HCT116 (cell line): ENCODE measurements at regions not wholly inside any gene's neighbourhood (a gene's known extent, or its start where the extent isn't known, plus 50 kb on each side); places are given as distances from the start of the nearest gene placed in this dataset.
"Not testable (repeated sequence)": the region's sequence is repeated elsewhere in the genome, so short reads cannot be mapped to it uniquely, and the experiment has no call there.

Experiments
- ATAC-seq: fragments of 200-7000 bp; cut with Tn5 transposase; 2 replicates; pipeline ENCODE4 v1.9.1; 2020; ENCODE audit warnings: mild to moderate bottlenecking, moderate library complexity
- BruUV-seq: library from RNA; stranded (reverse); fragments of 400-500 nt; replicated peaks from 2 replicates; lab custom pipeline; 2021; lab: Mats Ljungman, UMichigan
- CTCF ChIA-PET: fragments of 300-600 bp; sonication (Branson Sonifier 250); formaldehyde crosslinking; loops from one replicate; lab custom pipeline; 2021; ENCODE audit warnings: antibody characterized with exemption; lab: Charles Lee
- POLR2A ChIA-PET: fragments of 300-600, 350-600 bp; sonication (Branson Sonifier 250); formaldehyde crosslinking; loops from one replicate; lab custom pipeline; 2021; ENCODE audit warnings: antibody characterized with exemption; lab: Charles Lee
- RAD21 ChIA-PET, 2 experiments: fragments of 300-600 bp; sonication (Branson Sonifier 250); formaldehyde crosslinking; loops; one replicate each; lab custom pipeline; 2023; ENCODE audit warnings: low total read pairs in 2 of 2; ENCODE audit not compliant: uncharacterized antibody in 2 of 2, unreplicated experiment in 2 of 2, low non-redundant PET in 1 of 2; lab: Charles Lee
- DNase-seq: peaks from one replicate; pipeline ENCODE4 v3.0.0-alpha.2; 2010; ENCODE audit warnings: low read depth, low spot score
- H2AFZ ChIP-seq: fragments of 200-600 bp; shearing (Covaris generic), sonication (generic); 2 replicates; pipeline ENCODE4 v1.6.1; 2017; ENCODE audit warnings: low read depth, mixed run types, mixed read lengths, antibody characterized with exemption, low read length; ENCODE audit not compliant: poor library complexity, severe bottlenecking
- H3K27ac ChIP-seq: 2 replicates; pipeline ENCODE4 v1.5.1; 2012; ENCODE audit warnings: low read depth, low read length
- H3K27me3 ChIP-seq: fragments of 200-600 bp; sonication (generic); 2 replicates; pipeline ENCODE4 v1.6.1; 2016; ENCODE audit warnings: mixed run types, low read length, mixed read lengths; ENCODE audit not compliant: insufficient read depth
- H3K36me3 ChIP-seq, 2 experiments: fragments of 200-500 bp in 1 of 2; fragments of 200-600 bp in 1 of 2; sonication (Bioruptor generic) in 1 of 2; sonication (generic) in 1 of 2; 2 replicates each; pipeline versions ENCODE4 v1.5.1 to v1.6.1; 2014 to 2016; ENCODE audit warnings: low read length in 2 of 2, inconsistent platforms in 1 of 2, mixed read lengths in 1 of 2, mixed run types in 1 of 2; ENCODE audit not compliant: insufficient read depth in 2 of 2, control insufficient read depth in 1 of 2
- H3K4me1 ChIP-seq, 2 experiments: fragments of 200-600 bp in 1 of 2; sonication (generic) in 1 of 2; 2 replicates each; pipeline versions ENCODE4 v1.5.1 to v1.6.1; 2012 to 2017; ENCODE audit warnings: low read length in 2 of 2, inconsistent platforms in 1 of 2, mild to moderate bottlenecking in 1 of 2, mixed read lengths in 1 of 2, mixed run types in 1 of 2, moderate library complexity in 1 of 2; ENCODE audit not compliant: insufficient read depth in 2 of 2, control insufficient read depth in 1 of 2
- H3K4me2 ChIP-seq: fragments of 200-600 bp; sonication (generic); 2 replicates; pipeline ENCODE4 v1.6.1; 2017; ENCODE audit warnings: mixed run types, low read length, mixed read lengths
- H3K4me3 ChIP-seq, 2 experiments: fragments of 200-600 bp in 1 of 2; sonication (generic) in 1 of 2; replicated peaks in 1 of 2; 2 replicates each; pipeline ENCODE4 v1.5.1; 2011 to 2016; ENCODE audit warnings: low read length in 2 of 2, control low read depth in 1 of 2, low read depth in 1 of 2, mild to moderate bottlenecking in 1 of 2, mixed read lengths in 1 of 2, mixed run types in 1 of 2
- H3K79me2 ChIP-seq: fragments of 200-600 bp; sonication (generic); 2 replicates; pipeline ENCODE4 v1.6.1; 2017; ENCODE audit warnings: mild to moderate bottlenecking, mixed run types, low read length, moderate library complexity, mixed read lengths; ENCODE audit not compliant: insufficient read depth
- H3K9ac ChIP-seq: fragments of 200-600 bp; sonication (generic); 2 replicates; pipeline ENCODE4 v1.6.1; 2016; ENCODE audit warnings: low read length, mixed read lengths
- H3K9me2 ChIP-seq: fragments of 200-600 bp; sonication (generic), shearing (Covaris generic); 2 replicates; pipeline ENCODE4 v1.6.1; 2017; ENCODE audit warnings: mixed run types, mild to moderate bottlenecking, moderate library complexity; ENCODE audit not compliant: insufficient read depth
- H3K9me3 ChIP-seq, 2 experiments: fragments of 200-500 bp in 1 of 2; fragments of 200-600 bp in 1 of 2; sonication (Bioruptor generic) in 1 of 2; sonication (generic) in 1 of 2; 2 replicates each; pipeline ENCODE4 v1.6.1; 2014 to 2017; ENCODE audit warnings: low read length in 2 of 2, mixed read lengths in 2 of 2, inconsistent platforms in 1 of 2, low read depth in 1 of 2, mild to moderate bottlenecking in 1 of 2, mixed run types in 1 of 2, moderate library complexity in 1 of 2; ENCODE audit not compliant: control insufficient read depth in 1 of 2, insufficient read depth in 1 of 2
- H4K20me1 ChIP-seq: fragments of 200-600 bp; sonication (generic), shearing (Covaris generic); 2 replicates; pipeline ENCODE4 v1.6.1; 2017; ENCODE audit warnings: mixed run types, mild to moderate bottlenecking, moderate library complexity; ENCODE audit not compliant: insufficient read depth
- EGR1 ChIP-seq: IDR thresholded peaks from 2 replicates; pipeline ENCODE4 v1.6.1; 2012; ENCODE audit warnings: low read depth
- POLR2AphosphoS5 ChIP-seq: IDR thresholded peaks from 2 replicates; pipeline ENCODE4 v1.6.1; 2011; ENCODE audit warnings: mild to moderate bottlenecking, low read depth, low read length, moderate library complexity
- RAD21 ChIP-seq: IDR thresholded peaks from 2 replicates; pipeline ENCODE4 v1.6.1; 2012; ENCODE audit warnings: low read depth, mild to moderate bottlenecking
- SP1 ChIP-seq: IDR thresholded peaks from 2 replicates; pipeline ENCODE4 v1.6.1; 2012; ENCODE audit warnings: low read depth
- SRF ChIP-seq: IDR thresholded peaks from 2 replicates; pipeline ENCODE4 v1.6.1; 2012; ENCODE audit warnings: low read depth
- TCF7L2 ChIP-seq: IDR thresholded peaks from 2 replicates; pipeline ENCODE4 v1.7.0; 2011; ENCODE audit warnings: borderline replicate concordance, inconsistent platforms; ENCODE audit not compliant: insufficient read depth, insufficient read length; ENCODE audit errors: extremely low read depth
- ZBTB33 ChIP-seq: IDR thresholded peaks from 2 replicates; pipeline ENCODE4 v1.6.1; 2011; ENCODE audit warnings: mild to moderate bottlenecking, low read length, moderate library complexity; ENCODE audit not compliant: insufficient replicate concordance; ENCODE audit errors: extremely low read depth
- ZNF274 ChIP-seq: fragments of 200-500 bp; sonication (Bioruptor generic); IDR thresholded peaks from 2 replicates; pipeline ENCODE4 v1.6.1; 2014; ENCODE audit warnings: mild to moderate bottlenecking, low read depth, low read length, inconsistent platforms
- intact Hi-C: fragments of 100-400 bp; cut with micrococcal nuclease; formaldehyde crosslinking; loops from 2 replicates; pipeline ENCODE4 v1.10.0; 2022

DNA sequence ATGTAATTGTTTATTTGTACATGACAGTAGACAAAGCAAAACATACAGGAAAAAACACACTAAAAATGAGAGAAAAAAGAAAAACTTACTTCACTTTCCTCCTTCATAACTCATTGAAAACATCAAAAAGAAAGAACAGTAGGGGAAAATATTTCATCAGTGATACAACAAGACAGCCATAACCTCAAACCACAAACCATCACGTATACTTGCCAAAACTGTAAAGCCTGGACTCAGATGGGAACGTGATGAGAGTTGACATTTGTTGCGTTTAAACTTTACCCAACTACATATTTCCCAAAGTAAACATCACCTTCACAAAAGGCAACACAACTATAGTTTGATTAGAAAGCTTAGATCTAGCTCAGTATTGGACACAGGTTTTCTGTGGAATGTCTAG is 278.2 kb upstream of the COL3A1 start:
- no TSS peak for BruUV-seq
- DNase-seq = no peak
- TF ChIP-seq ZNF274 (no peak), RAD21 (no peak), SP1 (no peak), ZBTB33 (no peak), EGR1 (no peak), TCF7L2 (no peak), POLR2AphosphoS5 (no peak), SRF (no peak)
- ChIA-PET RAD21 (no interaction called here), CTCF (no interaction called here), POLR2A (no interaction called here)
- Histone ChIP-seq H3K4me2 (peak overlapping the region; percentile 46), H2AFZ (peak overlapping the region; percentile 73), H3K27me3 (no peaks in the 10 kb centered on the region), H3K4me1 (peaks cover 14 to 23% of the 10 kb centered on the region in 2 experiments), H3K27ac (no peak overlapping the region), H4K20me1 (no peaks in the 10 kb centered on the region), H3K9me3 (no peaks in the 10 kb centered on the region), H3K36me3 (no peaks in the 10 kb centered on the region), H3K9me2 (no peaks in the 10 kb centered on the region), H3K79me2 (no peaks in the 10 kb centered on the region), H3K9ac (no peak overlapping the region), H3K4me3 (no peak overlapping the region; a peak in 1 of 4 replicates)
- no peak for ATAC-seq
- intact Hi-C loops = no loop called here

- H3K27ac ChIP-seq, H3K79me2 ChIP-seq, POLR2A ChIA-PET, BruUV-seq, RAD21 ChIA-PET, H3K4me2 ChIP-seq, H3K36me3 ChIP-seq, H2AFZ ChIP-seq, H3K9me2 ChIP-seq, H3K4me3 ChIP-seq, H3K9me3 ChIP-seq, H3K9ac ChIP-seq, H3K27me3 ChIP-seq, H4K20me1 ChIP-seq, DNase-seq, ATAC-seq, intact Hi-C loops, CTCF ChIA-PET: not testable (repeated sequence)
- H3K4me1 ChIP-seq = peaks cover 10 to 15% of the 10 kb centered on the region in 2 experiments
Measured at GRCh38 chr2:188698151-188698550, 276.0 kb upstream of the COL3A1 start.
